ENCODE measurements at regions not wholly inside any gene's neighbourhood (a gene's known extent, or its start where the extent isn't known, plus 50 kb on each side); places are given as distances from the start of the nearest gene placed in this dataset.

DNA sequence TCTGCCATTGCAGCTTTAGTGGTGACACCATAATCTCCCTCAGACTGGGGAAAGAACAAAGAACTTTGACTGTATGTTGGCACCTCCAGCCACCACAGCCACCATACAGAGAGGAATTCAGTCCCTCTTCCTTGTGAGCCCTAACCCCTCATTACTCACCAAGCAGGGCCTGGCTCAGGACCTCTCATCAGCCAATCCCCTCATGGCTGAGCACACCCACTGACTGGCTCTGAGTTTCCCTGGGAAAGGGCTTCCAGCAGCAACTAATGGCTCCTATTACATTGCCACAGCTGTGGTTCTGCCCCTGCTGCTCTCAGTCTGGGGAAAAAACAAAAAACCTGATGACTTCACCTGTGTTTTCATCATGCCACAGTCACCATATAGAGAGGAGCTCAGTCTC is 1482.6 kb downstream of the FAM133A start:
- no peaks in the 10 kb centered on the region for H3K36me3 ChIP-seq (ENCODE audit: control insufficient read depth, insufficient read depth, low read length)
- TF ChIP-seq, protein P1, sequence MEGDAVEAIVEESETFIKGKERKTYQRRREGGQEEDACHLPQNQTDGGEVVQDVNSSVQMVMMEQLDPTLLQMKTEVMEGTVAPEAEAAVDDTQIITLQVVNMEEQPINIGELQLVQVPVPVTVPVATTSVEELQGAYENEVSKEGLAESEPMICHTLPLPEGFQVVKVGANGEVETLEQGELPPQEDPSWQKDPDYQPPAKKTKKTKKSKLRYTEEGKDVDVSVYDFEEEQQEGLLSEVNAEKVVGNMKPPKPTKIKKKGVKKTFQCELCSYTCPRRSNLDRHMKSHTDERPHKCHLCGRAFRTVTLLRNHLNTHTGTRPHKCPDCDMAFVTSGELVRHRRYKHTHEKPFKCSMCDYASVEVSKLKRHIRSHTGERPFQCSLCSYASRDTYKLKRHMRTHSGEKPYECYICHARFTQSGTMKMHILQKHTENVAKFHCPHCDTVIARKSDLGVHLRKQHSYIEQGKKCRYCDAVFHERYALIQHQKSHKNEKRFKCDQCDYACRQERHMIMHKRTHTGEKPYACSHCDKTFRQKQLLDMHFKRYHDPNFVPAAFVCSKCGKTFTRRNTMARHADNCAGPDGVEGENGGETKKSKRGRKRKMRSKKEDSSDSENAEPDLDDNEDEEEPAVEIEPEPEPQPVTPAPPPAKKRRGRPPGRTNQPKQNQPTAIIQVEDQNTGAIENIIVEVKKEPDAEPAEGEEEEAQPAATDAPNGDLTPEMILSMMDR (IDR thresholded peaks at IDR 0.05; ENCODE audit: insufficient read depth, low read length, poor library complexity, severe bottlenecking), result no peak
- no peak overlapping the region for H3K4me3 ChIP-seq (replicated peaks; ENCODE audit: low read depth, low read length)
- DNase-seq (ENCODE audit: extremely low read depth, insufficient read length), result no peak
- H3K27me3 ChIP-seq (replicated peaks; ENCODE audit: control insufficient read depth, insufficient read depth, low read length), result no peaks in the 10 kb centered on the region

Data from GM06990 (cell line).